Keratinocyte (primary cell): ENCODE measurements at regions not wholly inside any gene's neighbourhood (a gene's known extent, or its start where the extent isn't known, plus 50 kb on each side); places are given as distances from the start of the nearest gene placed in this dataset.

Experiments used
- CTCF ChIP-seq, 3 experiments: IDR thresholded peaks in 1 of 3; conservative IDR thresholded peaks in 1 of 3; optimal IDR thresholded peaks in 1 of 3; 2 replicates in 2 of 3; 3 replicates in 1 of 3; pipeline versions ENCODE3 to v1.5.1; 2011; ENCODE audit warnings: low read length in 3 of 3, mild to moderate bottlenecking in 3 of 3, moderate library complexity in 2 of 3, control low read depth in 1 of 3, inconsistent platforms in 1 of 3; ENCODE audit not compliant: insufficient read depth in 2 of 3; ENCODE audit errors: extremely low read depth in 1 of 3
- EZH2 ChIP-seq: IDR thresholded peaks from one replicate; pipeline ENCODE4 v1.6.1; 2012; ENCODE audit warnings: inconsistent platforms, mild to moderate bottlenecking, low read length, moderate library complexity

- TF ChIP-seq CTCF (optimal IDR thresholded peaks at IDR 0.05 in 1 of 3, IDR thresholded peaks at IDR 0.05 in 1 of 3, conservative IDR thresholded peaks at IDR 0.05 in 1 of 3; ENCODE audit: extremely low read depth in 1 of 3, insufficient read depth in 2 of 3, low read length in 3 of 3) (no peak), EZH2 (no peak)
Observed at GRCh38 chr5:121257621-121258020, 594.1 kb upstream of the FTMT start.
